NCI-H146 treated with DMSO at 0.1 percent for 48 hours (cell line): ENCODE measurements at regions not wholly inside any gene's neighbourhood (a gene's known extent, or its start where the extent isn't known, plus 50 kb on each side); places are given as distances from the start of the nearest gene placed in this dataset.
"Not testable (repeated sequence)": the region's sequence is repeated elsewhere in the genome, so short reads cannot be mapped to it uniquely, and the experiment has no call there.

ENCODE experiments used
- DNase-seq: peaks from one replicate; lab custom pipeline; 2025; ENCODE audit not compliant: unreplicated experiment; lab: John Stamatoyannopoulos, UW

GRCh38 chr2:146403546-146404160 lies 1441.2 kb upstream of the ACVR2A start:
- DNase-seq = not testable (repeated sequence)

GRCh38 chr2:146392631-146393030 lies 1452.2 kb upstream of the ACVR2A start:
- no peak for DNase-seq

- DNase-seq = no peak
Observed at GRCh38 chr2:146392186-146392585, 1452.6 kb upstream of the ACVR2A start.

- DNase-seq = no peak
Observed at GRCh38 chr2:146388757-146389156, 1456.1 kb upstream of the ACVR2A start.

GRCh38 chr2:146386096-146386495 lies 1458.7 kb upstream of the ACVR2A start:
- no peak for DNase-seq

- DNase-seq = no peak
Observed at GRCh38 chr2:146385031-146385430, 1459.8 kb upstream of the ACVR2A start.

- no peak for DNase-seq
Observed at GRCh38 chr2:146376511-146377064, 1468.2 kb upstream of the ACVR2A start.

GRCh38 chr2:146374505-146374904 lies 1470.3 kb upstream of the ACVR2A start:
- no peak for DNase-seq

- DNase-seq = not testable (repeated sequence)
Observed at GRCh38 chr2:146371364-146371763, 1473.5 kb upstream of the ACVR2A start.

- DNase-seq = no peak
Observed at GRCh38 chr2:146370826-146371225, 1474.0 kb upstream of the ACVR2A start.

- DNase-seq = no peak
Observed at GRCh38 chr2:146366276-146366675, 1478.6 kb upstream of the ACVR2A start.

- no peak for DNase-seq
Observed at GRCh38 chr2:146365041-146365440, 1479.8 kb upstream of the ACVR2A start.

- DNase-seq = no peak
Observed at GRCh38 chr2:146363731-146364130, 1481.1 kb upstream of the ACVR2A start.

- no peak for DNase-seq
Observed at GRCh38 chr2:146351689-146352088, 1493.1 kb upstream of the ACVR2A start.

- DNase-seq = no peak
Observed at GRCh38 chr2:146349334-146349733, 1495.5 kb upstream of the ACVR2A start.

- no peak for DNase-seq
Observed at GRCh38 chr2:146324951-146325350, 1519.9 kb upstream of the ACVR2A start.

GRCh38 chr2:146323564-146323963 lies 1521.3 kb upstream of the ACVR2A start:
- DNase-seq = no peak

- DNase-seq = peak; percentile 18
Observed at GRCh38 chr2:146321175-146321574, 1523.7 kb upstream of the ACVR2A start.

- DNase-seq = no peak
Observed at GRCh38 chr2:146317959-146318358, 1526.9 kb upstream of the ACVR2A start.

GRCh38 chr2:146312899-146313298 lies 1531.9 kb upstream of the ACVR2A start:
- DNase-seq = no peak

GRCh38 chr2:146305164-146305563 lies 1539.7 kb upstream of the ACVR2A start:
- no peak for DNase-seq

GRCh38 chr2:146301287-146301686 lies 1543.5 kb upstream of the ACVR2A start:
- DNase-seq = no peak

- no peak for DNase-seq
Observed at GRCh38 chr2:146295080-146295670, 1549.7 kb upstream of the ACVR2A start.
